Keratinocyte (primary cell): ENCODE measurements at regions not wholly inside any gene's neighbourhood (a gene's known extent, or its start where the extent isn't known, plus 50 kb on each side); places are given as distances from the start of the nearest gene placed in this dataset.

Source experiments
- DNase-seq: peaks from one replicate; pipeline ENCODE4 v3.0.0-alpha.2; 2011; ENCODE audit warnings: low read depth, missing footprints, low spot score
- FAIRE-seq: peaks from 2 replicates; lab custom pipeline; 2011; peaks lifted over from hg19 to GRCh38; lab: Jason Lieb, UNC
- H2AFZ ChIP-seq: 2 replicates; pipeline ENCODE4 v1.6.0; 2012; ENCODE audit warnings: low read length, control low read depth, inconsistent platforms; ENCODE audit not compliant: control insufficient read depth
- H3K27ac ChIP-seq: 2 replicates; pipeline ENCODE4 v1.5.1; 2011; ENCODE audit warnings: low read length; ENCODE audit not compliant: control insufficient read depth, insufficient read depth
- H3K27me3 ChIP-seq: 3 replicates; pipeline ENCODE4 v1.6.0; 2011; ENCODE audit warnings: low read length; ENCODE audit not compliant: control insufficient read depth, insufficient read depth; ENCODE audit errors: extremely low read depth
- H3K36me3 ChIP-seq, 2 experiments: 2 replicates in 1 of 2; 3 replicates in 1 of 2; pipeline ENCODE4 v1.5.1; 2011; ENCODE audit warnings: low read length in 2 of 2, mild to moderate bottlenecking in 1 of 2; ENCODE audit not compliant: control insufficient read depth in 2 of 2, insufficient read depth in 2 of 2; ENCODE audit errors: extremely low read depth in 1 of 2
- H3K4me1 ChIP-seq: 3 replicates; pipeline ENCODE4 v1.5.1; 2011; ENCODE audit warnings: low read length; ENCODE audit not compliant: control insufficient read depth, insufficient read depth; ENCODE audit errors: extremely low read depth
- H3K4me2 ChIP-seq: 3 replicates; pipeline ENCODE4 v1.6.0; 2011; ENCODE audit warnings: low read depth, low read length; ENCODE audit not compliant: control insufficient read depth, insufficient read depth; ENCODE audit errors: extremely low read depth
- H3K4me3 ChIP-seq, 3 experiments: fragments of 200-600 bp in 1 of 3; sonication (generic) in 1 of 3; 2 replicates in 2 of 3; 3 replicates in 1 of 3; pipeline ENCODE4 v1.5.1; 2011 to 2016; ENCODE audit warnings: low read length in 3 of 3, mild to moderate bottlenecking in 3 of 3, control low read depth in 2 of 3, inconsistent platforms in 1 of 3, low read depth in 1 of 3, mixed read lengths in 1 of 3, mixed run types in 1 of 3, moderate library complexity in 1 of 3; ENCODE audit not compliant: control insufficient read depth in 2 of 3, insufficient read depth in 2 of 3; ENCODE audit errors: extremely low read depth in 1 of 3
- H3K79me2 ChIP-seq: 2 replicates; pipeline ENCODE4 v1.6.0; 2012; ENCODE audit warnings: low read length; ENCODE audit not compliant: control insufficient read depth, insufficient read depth
- H3K9ac ChIP-seq: 3 replicates; pipeline ENCODE4 v1.6.0; 2011; ENCODE audit warnings: low read length; ENCODE audit not compliant: control insufficient read depth, insufficient read depth; ENCODE audit errors: extremely low read depth
- H3K9me1 ChIP-seq: 3 replicates; pipeline ENCODE4 v1.6.0; 2011; ENCODE audit warnings: low read length; ENCODE audit not compliant: control insufficient read depth, insufficient read depth; ENCODE audit errors: extremely low read depth
- H3K9me3 ChIP-seq: 2 replicates; pipeline ENCODE4 v1.5.1; 2012; ENCODE audit warnings: low read depth, low read length; ENCODE audit not compliant: control insufficient read depth
- H4K20me1 ChIP-seq: 3 replicates; pipeline ENCODE4 v1.6.0; 2011; ENCODE audit warnings: low read length; ENCODE audit not compliant: control insufficient read depth, insufficient read depth; ENCODE audit errors: extremely low read depth
- CTCF ChIP-seq, 3 experiments: IDR thresholded peaks in 1 of 3; conservative IDR thresholded peaks in 1 of 3; optimal IDR thresholded peaks in 1 of 3; 2 replicates in 2 of 3; 3 replicates in 1 of 3; pipeline versions ENCODE3 to v1.5.1; 2011; ENCODE audit warnings: low read length in 3 of 3, mild to moderate bottlenecking in 3 of 3, moderate library complexity in 2 of 3, control low read depth in 1 of 3, inconsistent platforms in 1 of 3; ENCODE audit not compliant: insufficient read depth in 2 of 3; ENCODE audit errors: extremely low read depth in 1 of 3
- EZH2 ChIP-seq: IDR thresholded peaks from one replicate; pipeline ENCODE4 v1.6.1; 2012; ENCODE audit warnings: inconsistent platforms, mild to moderate bottlenecking, low read length, moderate library complexity
- dilution Hi-C: fragments of 300-500 bp; cut with MboI; formaldehyde crosslinking; loops from one replicate; pipeline ENCODE4 v1.7.0; 2020; ENCODE audit warnings: low sequenced_read_pairs; ENCODE audit not compliant: extremely low pct_ligation_motif_present

DNA sequence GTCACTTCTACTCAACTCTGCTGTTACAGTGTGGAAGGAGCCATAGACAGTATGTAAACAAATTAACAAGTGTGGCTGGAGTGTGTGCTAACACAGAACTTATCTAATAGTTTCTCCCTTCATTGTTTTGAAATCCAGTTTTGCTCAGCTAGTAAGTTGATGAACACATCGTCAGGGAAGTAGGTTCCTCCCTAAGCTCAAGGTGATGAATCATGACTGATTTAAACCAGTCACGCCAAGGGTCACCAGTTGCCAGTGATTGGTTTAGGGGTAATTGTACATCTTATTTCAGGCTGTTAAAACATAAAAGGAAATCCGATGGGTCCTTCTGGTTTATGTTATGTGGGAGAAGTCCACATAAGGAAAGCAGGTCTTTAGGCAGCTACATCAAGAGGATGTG, 97.0 kb upstream of the CHODL start:
- H2AFZ ChIP-seq = no peak overlapping the region
- dilution Hi-C loops = no loop called here
- H3K9me3 ChIP-seq = no peaks in the 10 kb centered on the region
- TF ChIP-seq EZH2 = no peak
- no peak for TF ChIP-seq CTCF (optimal IDR thresholded peaks at IDR 0.05 in 1 of 3, IDR thresholded peaks at IDR 0.05 in 1 of 3, conservative IDR thresholded peaks at IDR 0.05 in 1 of 3; ENCODE audit: extremely low read depth in 1 of 3, insufficient read depth in 2 of 3, low read length in 3 of 3)
- H3K27ac ChIP-seq = no peak overlapping the region
- no peaks in the 10 kb centered on the region for H3K27me3 ChIP-seq
- FAIRE-seq (no peak), DNase-seq (no peak)
- no peaks in the 10 kb centered on the region for H4K20me1 ChIP-seq
- no peak overlapping the region for H3K4me3 ChIP-seq
- H3K36me3 ChIP-seq = no peaks in the 10 kb centered on the region
- H3K9ac ChIP-seq = no peak overlapping the region
- no peak overlapping the region for H3K4me2 ChIP-seq
- H3K79me2 ChIP-seq = no peaks in the 10 kb centered on the region
- no peaks in the 10 kb centered on the region for H3K9me1 ChIP-seq
- no peaks in the 10 kb centered on the region for H3K4me1 ChIP-seq

GRCh38 chr21:18146820-18147219, 97.8 kb upstream of the CHODL start:
- Histone ChIP-seq H3K9ac (no peak overlapping the region), H2AFZ (no peak overlapping the region), H3K36me3 (no peaks in the 10 kb centered on the region), H3K27ac (no peak overlapping the region), H3K4me3 (no peak overlapping the region), H3K27me3 (no peaks in the 10 kb centered on the region), H3K4me2 (no peak overlapping the region), H3K79me2 (no peaks in the 10 kb centered on the region), H4K20me1 (no peaks in the 10 kb centered on the region), H3K9me3 (no peaks in the 10 kb centered on the region), H3K4me1 (no peaks in the 10 kb centered on the region), H3K9me1 (no peaks in the 10 kb centered on the region)
- dilution Hi-C loops = no loop called here
- no peak for DNase-seq
- TF ChIP-seq CTCF (optimal IDR thresholded peaks at IDR 0.05 in 1 of 3, IDR thresholded peaks at IDR 0.05 in 1 of 3, conservative IDR thresholded peaks at IDR 0.05 in 1 of 3; ENCODE audit: extremely low read depth in 1 of 3, insufficient read depth in 2 of 3, low read length in 3 of 3) (no peak), EZH2 (no peak)
- FAIRE-seq = no peak
